ENCODE measurements at regions not wholly inside any gene's neighbourhood (a gene's known extent, or its start where the extent isn't known, plus 50 kb on each side); places are given as distances from the start of the nearest gene placed in this dataset.
A peak's percentile ranks its signal among the peaks of the same experiment; 100 is the strongest.

DNA sequence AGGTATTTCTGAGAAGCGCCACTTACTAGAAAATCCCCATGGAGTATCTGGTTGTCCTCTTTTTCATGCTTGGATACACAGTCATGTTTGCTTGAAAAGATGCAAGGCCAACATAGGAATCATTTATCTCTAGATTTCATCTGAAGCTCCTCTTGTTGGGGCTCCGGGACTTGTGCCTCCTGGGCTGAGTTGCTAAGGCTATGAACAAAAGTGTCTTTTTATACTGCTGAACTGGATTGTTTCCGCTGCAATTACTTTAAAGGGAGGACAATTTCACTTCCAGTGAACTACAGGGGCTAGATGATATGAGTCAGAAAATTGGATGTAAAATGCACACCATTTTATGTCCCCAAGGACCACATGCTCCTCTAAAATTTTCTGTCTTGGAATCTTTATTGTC, 114.1 kb downstream of the TNFSF13B start:
- peaks cover 3% of the 10 kb centered on the region for H3K27me3 Mint-ChIP-seq
- H3K4me3 Mint-ChIP-seq = no peak overlapping the region
- H3K4me1 Mint-ChIP-seq (ENCODE audit: low read depth) = no peaks in the 10 kb centered on the region
- no peak overlapping the region for H3K27ac Mint-ChIP-seq
- intact Hi-C loops (cut with micrococcal nuclease) = no loop called here
- no peaks in the 10 kb centered on the region for H3K36me3 Mint-ChIP-seq (ENCODE audit: low read depth)
- ChIA-PET POLR2A (no interaction called here), CTCF (no interaction called here)
- H3K9me3 Mint-ChIP-seq = no peaks in the 10 kb centered on the region
- TF ChIP-seq CTCF (IDR thresholded peaks at IDR 0.05) = no peak
- no peak for DNase-seq
- ATAC-seq = no peak

DNA sequence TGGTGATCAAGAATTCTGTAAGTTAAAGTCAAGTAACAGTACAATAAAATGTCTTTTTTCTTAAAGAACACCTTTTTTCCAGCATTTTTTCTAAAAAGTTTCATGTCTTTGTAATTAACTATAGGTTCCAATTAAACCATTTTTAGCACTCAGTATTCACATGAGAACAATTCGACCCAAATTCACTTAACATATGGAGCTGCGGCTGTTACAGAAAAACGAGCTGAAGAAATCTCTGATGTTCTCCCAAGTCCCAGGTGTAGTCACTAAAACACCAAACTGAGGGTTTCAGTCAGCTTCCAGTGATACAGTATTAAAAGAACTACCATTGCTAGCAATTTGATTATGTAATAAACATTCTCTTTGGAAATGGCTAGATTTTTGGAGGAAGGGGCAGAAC, 117.6 kb downstream of the TNFSF13B start:
- ChIA-PET CTCF (no interaction called here), POLR2A (no interaction called here)
- intact Hi-C loops (cut with micrococcal nuclease) = no loop called here
- no peaks in the 10 kb centered on the region for H3K4me1 Mint-ChIP-seq (ENCODE audit: low read depth)
- no peak overlapping the region for H3K27ac Mint-ChIP-seq
- no peak overlapping the region for H3K4me3 Mint-ChIP-seq
- H3K9me3 Mint-ChIP-seq = no peaks in the 10 kb centered on the region
- H3K27me3 Mint-ChIP-seq = peaks cover 3% of the 10 kb centered on the region
- ATAC-seq (no peak), DNase-seq (no peak)
- TF ChIP-seq CTCF (IDR thresholded peaks at IDR 0.05) = no peak
- no peaks in the 10 kb centered on the region for H3K36me3 Mint-ChIP-seq (ENCODE audit: low read depth)

GRCh38 chr13:108402850-108403249, 133.3 kb downstream of the TNFSF13B start:
- Mint-ChIP-seq H3K4me1 (ENCODE audit: low read depth) (peaks cover 5% of the 10 kb centered on the region), H3K9me3 (no peaks in the 10 kb centered on the region), H3K27ac (no peak overlapping the region), H3K36me3 (ENCODE audit: low read depth) (no peaks in the 10 kb centered on the region), H3K4me3 (no peak overlapping the region), H3K27me3 (no peaks in the 10 kb centered on the region)
- POLR2A ChIA-PET = no interaction called here
- intact Hi-C loops (cut with micrococcal nuclease) = no loop called here
- CTCF ChIA-PET = no interaction called here
- no peak for ATAC-seq
- DNase-seq = no peak
- TF ChIP-seq CTCF (IDR thresholded peaks at IDR 0.05) = no peak

GRCh38 chr13:108407495-108407894, 138.0 kb downstream of the TNFSF13B start:
- TF ChIP-seq CTCF (IDR thresholded peaks at IDR 0.05) = no peak
- no peak overlapping the region for H3K27ac Mint-ChIP-seq
- POLR2A ChIA-PET = no interaction called here

GRCh38 chr13:108408672-108409071, 139.2 kb downstream of the TNFSF13B start:
- CTCF ChIA-PET = no interaction called here
- H3K9me3 Mint-ChIP-seq = peaks cover 3% of the 10 kb centered on the region
- no peak overlapping the region for H3K4me3 Mint-ChIP-seq
- no peak for TF ChIP-seq CTCF (IDR thresholded peaks at IDR 0.05)
- no peak overlapping the region for H3K27ac Mint-ChIP-seq
- POLR2A ChIA-PET = no interaction called here
- intact Hi-C loops (cut with micrococcal nuclease) = no loop called here
- H3K4me1 Mint-ChIP-seq (ENCODE audit: low read depth) = peaks cover 39% of the 10 kb centered on the region
- DNase-seq (peak; percentile 5), ATAC-seq (no peak)
- no peaks in the 10 kb centered on the region for H3K27me3 Mint-ChIP-seq
- H3K36me3 Mint-ChIP-seq (ENCODE audit: low read depth) = no peaks in the 10 kb centered on the region

More at GRCh38 chr13:108407495-108407894, 138.0 kb downstream of the TNFSF13B start:
- H3K4me3 Mint-ChIP-seq = no peak overlapping the region
- H3K36me3 Mint-ChIP-seq (ENCODE audit: low read depth) = no peaks in the 10 kb centered on the region
- peaks cover 37% of the 10 kb centered on the region for H3K4me1 Mint-ChIP-seq (ENCODE audit: low read depth)
- intact Hi-C loops (cut with micrococcal nuclease) = no loop called here
- H3K9me3 Mint-ChIP-seq = no peaks in the 10 kb centered on the region
- H3K27me3 Mint-ChIP-seq = no peaks in the 10 kb centered on the region
- DNase-seq = no peak
- CTCF ChIA-PET = no interaction called here
- ATAC-seq = peak; percentile 49

Measured in activated CD8-positive, alpha-beta T cell treated with anti-CD3 and anti-CD28 coated beads for 36 hours (primary cell).